H1 (cell line): ENCODE measurements at regions not wholly inside any gene's neighbourhood (a gene's known extent, or its start where the extent isn't known, plus 50 kb on each side); places are given as distances from the start of the nearest gene placed in this dataset.

ENCODE experiments used
- CTCF ChIA-PET: fragments of 300-600 bp; sonication (Branson Sonifier 250); formaldehyde crosslinking; loops from one replicate; lab custom pipeline; 2021; ENCODE audit not compliant: partially characterized antibody; lab: Charles Lee
- POLR2A ChIA-PET: fragments of 300-600 bp; sonication (Branson Sonifier 250); formaldehyde crosslinking; loops from one replicate; lab custom pipeline; 2021; ENCODE audit warnings: inconsistent platforms; ENCODE audit not compliant: partially characterized antibody; lab: Charles Lee
- DNase-seq, 2 experiments: peaks; one replicate each; pipeline versions ENCODE4 v3.0.0 to v3.0.0-alpha.2; 2010 to 2022; ENCODE audit warnings: low spot score in 2 of 2, low read depth in 1 of 2, mixed read lengths in 1 of 2
- FAIRE-seq: peaks from 2 replicates; lab custom pipeline; 2011; peaks lifted over from hg19 to GRCh38; lab: Jason Lieb, UNC
- H2AFZ ChIP-seq: 2 replicates; pipeline ENCODE4 v1.8.1; 2012; ENCODE audit warnings: low read length, inconsistent platforms
- H2AK5ac ChIP-seq: 2 replicates; pipeline ENCODE4 v1.6.1; 2013; ENCODE audit warnings: low read depth, low read length
- H2BK120ac ChIP-seq: replicated peaks from 2 replicates; pipeline ENCODE3; 2013; ENCODE audit warnings: low read depth, low read length, inconsistent platforms
- H2BK12ac ChIP-seq: 2 replicates; pipeline ENCODE4 v1.6.1; 2013; ENCODE audit warnings: low read depth, low read length
- H2BK15ac ChIP-seq: 2 replicates; pipeline ENCODE4 v1.6.1; 2013; ENCODE audit warnings: low read length
- H2BK20ac ChIP-seq: 2 replicates; pipeline ENCODE4 v1.6.1; 2013; ENCODE audit warnings: low read length
- H2BK5ac ChIP-seq: 2 replicates; pipeline ENCODE4 v1.6.1; 2013; ENCODE audit warnings: low read depth, low read length
- H3K14ac ChIP-seq: 2 replicates; pipeline ENCODE4 v1.6.1; 2013; ENCODE audit warnings: inconsistent platforms; ENCODE audit not compliant: insufficient read length
- H3K18ac ChIP-seq: 2 replicates; pipeline ENCODE4 v1.6.1; 2013; ENCODE audit warnings: low read length; ENCODE audit errors: extremely low read depth
- H3K23ac ChIP-seq: 2 replicates; pipeline ENCODE4 v1.6.1; 2013; ENCODE audit warnings: inconsistent platforms; ENCODE audit not compliant: insufficient read length
- H3K23me2 ChIP-seq: 2 replicates; pipeline ENCODE4 v1.6.1; 2013; ENCODE audit warnings: low read depth, low read length
- H3K27ac ChIP-seq: 2 replicates; pipeline ENCODE4 v1.6.1; 2011; ENCODE audit warnings: low read depth, low read length, inconsistent platforms
- H3K27me3 ChIP-seq, 4 experiments: replicated peaks in 1 of 4; 1 replicate in 1 of 4; 2 replicates in 3 of 4; pipeline versions ENCODE4 v1.6.1 to v1.8.1; 2011 to 2013; ENCODE audit warnings: low read length in 3 of 4, mild to moderate bottlenecking in 3 of 4, inconsistent platforms in 2 of 4, mixed read lengths in 2 of 4, moderate library complexity in 1 of 4; ENCODE audit not compliant: control insufficient read depth in 3 of 4, insufficient read depth in 3 of 4; ENCODE audit errors: extremely low read depth in 1 of 4
- H3K36me3 ChIP-seq, 4 experiments: 2 replicates each; pipeline versions ENCODE4 v1.6.1 to v1.8.1; 2011 to 2013; ENCODE audit warnings: mild to moderate bottlenecking in 4 of 4, low read length in 3 of 4, moderate library complexity in 2 of 4, control low read depth in 1 of 4, inconsistent platforms in 1 of 4; ENCODE audit not compliant: insufficient read depth in 4 of 4, control insufficient read depth in 2 of 4
- H3K4ac ChIP-seq: replicated peaks from 2 replicates; pipeline ENCODE3; 2013; ENCODE audit warnings: low read length, low read depth, mixed read lengths, inconsistent platforms; ENCODE audit not compliant: insufficient read length
- H3K4me1 ChIP-seq, 4 experiments: replicated peaks in 1 of 4; 1 replicate in 1 of 4; 2 replicates in 3 of 4; pipeline versions ENCODE4 v1.6.1 to v1.8.1; 2011 to 2013; ENCODE audit warnings: low read length in 3 of 4, inconsistent platforms in 2 of 4, mixed read lengths in 1 of 4; ENCODE audit not compliant: insufficient read depth in 4 of 4, control insufficient read depth in 3 of 4
- H3K4me2 ChIP-seq, 2 experiments: 2 replicates each; pipeline versions ENCODE4 v1.6.1 to v1.8.1; 2011 to 2013; ENCODE audit warnings: low read depth in 2 of 2, low read length in 2 of 2, control low read depth in 1 of 2, inconsistent platforms in 1 of 2, mild to moderate bottlenecking in 1 of 2; ENCODE audit not compliant: insufficient read depth in 1 of 2
- H3K4me3 ChIP-seq, 4 experiments: fragments of 200-600, 300-600 bp in 1 of 4; sonication (generic), shearing (Covaris generic), sonication (Bioruptor Twin) in 1 of 4; 2 replicates each; pipeline versions ENCODE4 v1.5.1 to v1.8.1; 2011 to 2016; ENCODE audit warnings: low read length in 4 of 4, low read depth in 3 of 4, control low read depth in 2 of 4, inconsistent platforms in 2 of 4, mild to moderate bottlenecking in 2 of 4, mixed read lengths in 1 of 4, moderate library complexity in 1 of 4; ENCODE audit not compliant: insufficient read depth in 2 of 4; ENCODE audit errors: extremely low read depth in 1 of 4
- H3K56ac ChIP-seq: replicated peaks from 2 replicates; pipeline ENCODE3; 2013; ENCODE audit warnings: low read depth, mild to moderate bottlenecking, mixed read lengths, low read length, inconsistent platforms; ENCODE audit not compliant: insufficient read length
- H3K79me1 ChIP-seq: 2 replicates; pipeline ENCODE4 v1.6.1; 2013; ENCODE audit warnings: low read depth, low read length, control low read depth
- H3K79me2 ChIP-seq, 2 experiments: 2 replicates each; pipeline versions ENCODE4 v1.6.1 to v1.8.1; 2012 to 2013; ENCODE audit warnings: low read length in 2 of 2, mild to moderate bottlenecking in 2 of 2, inconsistent platforms in 1 of 2; ENCODE audit not compliant: insufficient read depth in 2 of 2, control insufficient read depth in 1 of 2
- H3K9ac ChIP-seq, 4 experiments: replicated peaks in 1 of 4; 1 replicate in 1 of 4; 2 replicates in 3 of 4; pipeline versions ENCODE4 v1.6.1 to v1.8.1; 2011 to 2013; ENCODE audit warnings: low read depth in 3 of 4, low read length in 3 of 4, control low read depth in 2 of 4, mild to moderate bottlenecking in 2 of 4, moderate library complexity in 2 of 4, inconsistent platforms in 1 of 4; ENCODE audit errors: extremely low read depth in 1 of 4
- H3K9me3 ChIP-seq, 2 experiments: 2 replicates each; pipeline versions ENCODE4 v1.6.1 to v1.8.1; 2012 to 2013; ENCODE audit warnings: mild to moderate bottlenecking in 2 of 2, moderate library complexity in 2 of 2, control low read depth in 1 of 2, inconsistent platforms in 1 of 2, low read depth in 1 of 2, low read length in 1 of 2, mixed read lengths in 1 of 2; ENCODE audit not compliant: insufficient read depth in 2 of 2
- H4K20me1 ChIP-seq, 2 experiments: replicated peaks in 1 of 2; 2 replicates each; pipeline versions ENCODE3 to v1.8.1; 2011 to 2013; ENCODE audit warnings: inconsistent platforms in 2 of 2, low read length in 2 of 2, mild to moderate bottlenecking in 1 of 2; ENCODE audit not compliant: insufficient read depth in 2 of 2, control insufficient read depth in 1 of 2
- H4K5ac ChIP-seq: 2 replicates; pipeline ENCODE4 v1.6.1; 2013; ENCODE audit warnings: low read length, low read depth, mixed read lengths, inconsistent platforms; ENCODE audit not compliant: insufficient read length
- H4K8ac ChIP-seq: 2 replicates; pipeline ENCODE4 v1.8.0; 2013; ENCODE audit warnings: mild to moderate bottlenecking, moderate library complexity, low read length, inconsistent platforms; ENCODE audit not compliant: insufficient read depth; ENCODE audit errors: extremely low read depth
- H4K91ac ChIP-seq: replicated peaks from 2 replicates; pipeline ENCODE3; 2013; ENCODE audit warnings: low read length, mixed read lengths, inconsistent platforms; ENCODE audit not compliant: insufficient read length
- CTBP2 ChIP-seq: IDR thresholded peaks from 2 replicates; pipeline ENCODE4 v1.7.0; 2011; ENCODE audit warnings: borderline replicate concordance, mild to moderate bottlenecking, moderate library complexity, mixed read lengths, low read length; ENCODE audit not compliant: insufficient read depth, insufficient read length
- KDM1A ChIP-seq: fragments of 200-600, 300-600 bp; sonication (generic); IDR thresholded peaks from 2 replicates; pipeline ENCODE4 v1.7.1; 2016; ENCODE audit warnings: mild to moderate bottlenecking, low read length, borderline replicate concordance
- WGBS, 2 experiments: shearing (Covaris generic) in 1 of 2; methylation state at CpG; one replicate each; pipeline versions ENCODE4 v1.1.6 to v1.1.7; 2013 to 2015; ENCODE audit warnings: low lambda C conversion rate in 2 of 2, mixed read lengths in 2 of 2, inconsistent platforms in 1 of 2, low coverage in 1 of 2, missing lambda C conversion rate in 1 of 2; ENCODE audit not compliant: insufficient replicate concordance in 2 of 2, insufficient coverage in 1 of 2, insufficient read length in 1 of 2; ENCODE audit errors: extremely low coverage in 1 of 2, missing lambda C conversion rate in 1 of 2; 5-methylcytosine and 5-hydroxymethylcytosine counted together

DNA sequence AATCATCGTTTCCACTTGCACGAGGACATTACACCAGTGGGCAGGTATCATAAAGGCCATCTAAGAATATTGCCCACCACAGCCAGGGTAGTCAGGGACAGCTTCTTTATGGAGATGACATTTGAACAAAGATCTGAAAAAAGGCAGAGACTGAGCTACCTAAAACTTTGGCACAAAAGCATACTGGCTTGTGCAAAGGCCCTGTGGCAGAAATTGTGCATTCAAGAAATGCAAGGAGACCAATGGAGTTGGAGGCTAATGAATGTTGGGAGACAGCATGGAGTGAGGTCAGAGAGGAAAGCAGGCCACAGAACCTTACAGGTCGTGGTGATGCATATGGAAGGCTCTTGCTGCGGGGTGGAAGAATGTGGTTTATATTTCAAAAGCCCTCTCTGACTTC, 578.5 kb downstream of the BNC2 start:
- H4K5ac ChIP-seq: no peak overlapping the region
- no peak overlapping the region for H2BK5ac ChIP-seq
- no peak overlapping the region for H3K56ac ChIP-seq
- H2AK5ac ChIP-seq: no peak overlapping the region
- H3K27me3 ChIP-seq: no peaks in the 10 kb centered on the region
- H3K23me2 ChIP-seq: no peaks in the 10 kb centered on the region
- FAIRE-seq (no peak), DNase-seq (no peak)
- no peaks in the 10 kb centered on the region for H3K4me1 ChIP-seq
- no peak overlapping the region for H2BK15ac ChIP-seq
- no peaks in the 10 kb centered on the region for H3K79me1 ChIP-seq
- no peak overlapping the region for H3K9ac ChIP-seq
- no peaks in the 10 kb centered on the region for H3K79me2 ChIP-seq
- H2BK12ac ChIP-seq: no peak overlapping the region
- no peak overlapping the region for H3K4me3 ChIP-seq
- H3K14ac ChIP-seq: no peak overlapping the region
- H2BK120ac ChIP-seq: no peak overlapping the region
- no peak overlapping the region for H3K23ac ChIP-seq
- ChIA-PET CTCF (interaction anchor here (1.3 kb wide), 1 partner anchor 35 kb away, joined by 5 read pairs; no protein-coding TSS in a partner anchor), POLR2A (no interaction called here)
- WGBS, 2 experiments: 92% methylated on average over 4 of the region's 4 CpGs; no CpG with 5 or more reads in 1 of the 2 experiments
- no peaks in the 10 kb centered on the region for H3K9me3 ChIP-seq
- no peak overlapping the region for H2AFZ ChIP-seq
- H4K20me1 ChIP-seq: no peaks in the 10 kb centered on the region
- no peak overlapping the region for H4K8ac ChIP-seq
- H3K18ac ChIP-seq: no peak overlapping the region
- no peaks in the 10 kb centered on the region for H3K36me3 ChIP-seq
- H3K27ac ChIP-seq: no peak overlapping the region
- H3K4ac ChIP-seq: no peak overlapping the region
- TF ChIP-seq KDM1A (peak; percentile 80; the same call in 1 of the 2 replicates), CTBP2 (no peak)
- H4K91ac ChIP-seq: no peak overlapping the region
- no peak overlapping the region for H2BK20ac ChIP-seq
- no peak overlapping the region for H3K4me2 ChIP-seq
